A673 (cell line): ENCODE measurements at regions not wholly inside any gene's neighbourhood (a gene's known extent, or its start where the extent isn't known, plus 50 kb on each side); places are given as distances from the start of the nearest gene placed in this dataset.
"Not testable (repeated sequence)": the region's sequence is repeated elsewhere in the genome, so short reads cannot be mapped to it uniquely, and the experiment has no call there.

Experiments used
- BruUV-seq: library from RNA; stranded (reverse); fragments of 400-500 nt; replicated peaks from 2 replicates; lab custom pipeline; 2021; lab: Mats Ljungman, UMichigan
- CTCF ChIA-PET: fragments of 300-600 bp; sonication (Branson Sonifier 250); formaldehyde crosslinking; loops from one replicate; lab custom pipeline; 2022; ENCODE audit warnings: antibody characterized with exemption; lab: Charles Lee
- POLR2A ChIA-PET: fragments of 300-600 bp; sonication (Branson Sonifier 250); formaldehyde crosslinking; loops from one replicate; lab custom pipeline; 2022; ENCODE audit warnings: antibody characterized with exemption; ENCODE audit not compliant: low non-redundant PET; lab: Charles Lee
- DNase-seq: peaks from one replicate; pipeline ENCODE4 v3.0.0-alpha.2; 2015; ENCODE audit warnings: low spot score
- H3K27ac ChIP-seq: fragments of 200-600 bp; sonication (generic); 2 replicates; pipeline ENCODE4 v1.5.1; 2016; ENCODE audit warnings: mixed run types, low read depth, mild to moderate bottlenecking, mixed read lengths, antibody characterized with exemption, low read length; ENCODE audit not compliant: poor library complexity, severe bottlenecking
- H3K27me3 ChIP-seq: fragments of 200-600 bp; sonication (generic); replicated peaks from 2 replicates; pipeline ENCODE4 v1.6.1; 2017; ENCODE audit warnings: mixed run types, low read depth, mild to moderate bottlenecking, mixed read lengths, antibody characterized with exemption, low read length; ENCODE audit not compliant: insufficient read depth, poor library complexity
- H3K36me3 ChIP-seq: fragments of 200-600 bp; sonication (generic); 2 replicates; pipeline ENCODE4 v1.6.1; 2016; ENCODE audit warnings: mixed run types, mild to moderate bottlenecking, mixed read lengths, antibody characterized with exemption, low read length; ENCODE audit not compliant: insufficient read depth, poor library complexity, severe bottlenecking
- H3K4me1 ChIP-seq: fragments of 200-600 bp; sonication (generic); 2 replicates; pipeline ENCODE4 v1.6.1; 2017; ENCODE audit warnings: mixed run types, mild to moderate bottlenecking, mixed read lengths, antibody characterized with exemption, low read length; ENCODE audit not compliant: insufficient read depth, poor library complexity, severe bottlenecking
- H3K4me3 ChIP-seq: fragments of 200-600 bp; sonication (generic); 2 replicates; pipeline ENCODE4 v1.5.1; 2016; ENCODE audit warnings: low read depth, mixed run types, mild to moderate bottlenecking, mixed read lengths, low read length; ENCODE audit not compliant: poor library complexity, severe bottlenecking
- H3K9me3 ChIP-seq: fragments of 200-600 bp; sonication (generic); 2 replicates; pipeline ENCODE4 v1.6.1; 2016; ENCODE audit warnings: mixed run types, low read depth, mild to moderate bottlenecking, mixed read lengths, antibody characterized with exemption, low read length; ENCODE audit not compliant: poor library complexity, severe bottlenecking
- EZH2 ChIP-seq: fragments of 200-600 bp; sonication (generic); IDR thresholded peaks from 2 replicates; pipeline ENCODE4 v1.6.1; 2017; ENCODE audit warnings: borderline replicate concordance, low read depth, mild to moderate bottlenecking, mixed read lengths, antibody characterized with exemption, low read length; ENCODE audit not compliant: poor library complexity, severe bottlenecking
- intact Hi-C: fragments of 100-400 bp; cut with micrococcal nuclease; formaldehyde crosslinking; loops from one replicate; pipeline ENCODE4 v1.10.0; 2022; ENCODE audit not compliant: unreplicated experiment
- TF ChIP-seq, protein P1 (sequence below): fragments of 300-800, 200-600 bp; sonication (generic); conservative IDR thresholded peaks from 2 replicates; pipeline ENCODE4 v1.5.1; 2017; ENCODE audit warnings: low read depth, mild to moderate bottlenecking, antibody characterized with exemption, low read length, moderate library complexity, mixed read lengths

DNA sequence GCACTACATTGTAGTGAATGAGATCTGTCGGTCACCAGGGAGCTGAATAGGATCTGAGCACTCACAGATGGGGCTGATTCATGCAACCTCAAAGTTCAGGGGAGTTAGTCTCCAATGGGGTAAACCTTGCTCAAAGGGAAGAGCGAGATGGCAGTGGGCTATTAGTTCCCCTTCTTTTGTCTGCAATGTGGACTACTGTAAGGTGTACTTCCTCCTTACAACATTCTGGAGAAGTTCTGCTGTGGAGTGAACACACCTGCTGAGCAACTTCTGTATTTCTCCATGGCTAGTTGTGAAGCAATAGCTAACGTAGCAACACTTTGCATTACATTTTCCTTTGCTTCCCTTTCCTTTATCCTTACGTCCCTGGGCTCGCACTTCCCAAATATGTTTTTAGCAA is 134.3 kb upstream of the B3GAT2 start:
- DNase-seq, result no peak
- intact Hi-C loops, result no loop called here
- H3K27me3 ChIP-seq, result peaks cover 6% of the 10 kb centered on the region
- no peaks in the 10 kb centered on the region for H3K36me3 ChIP-seq
- ChIA-PET CTCF (no interaction called here), POLR2A (no interaction called here)
- no peak for TF ChIP-seq EZH2
- TF ChIP-seq, protein P1, sequence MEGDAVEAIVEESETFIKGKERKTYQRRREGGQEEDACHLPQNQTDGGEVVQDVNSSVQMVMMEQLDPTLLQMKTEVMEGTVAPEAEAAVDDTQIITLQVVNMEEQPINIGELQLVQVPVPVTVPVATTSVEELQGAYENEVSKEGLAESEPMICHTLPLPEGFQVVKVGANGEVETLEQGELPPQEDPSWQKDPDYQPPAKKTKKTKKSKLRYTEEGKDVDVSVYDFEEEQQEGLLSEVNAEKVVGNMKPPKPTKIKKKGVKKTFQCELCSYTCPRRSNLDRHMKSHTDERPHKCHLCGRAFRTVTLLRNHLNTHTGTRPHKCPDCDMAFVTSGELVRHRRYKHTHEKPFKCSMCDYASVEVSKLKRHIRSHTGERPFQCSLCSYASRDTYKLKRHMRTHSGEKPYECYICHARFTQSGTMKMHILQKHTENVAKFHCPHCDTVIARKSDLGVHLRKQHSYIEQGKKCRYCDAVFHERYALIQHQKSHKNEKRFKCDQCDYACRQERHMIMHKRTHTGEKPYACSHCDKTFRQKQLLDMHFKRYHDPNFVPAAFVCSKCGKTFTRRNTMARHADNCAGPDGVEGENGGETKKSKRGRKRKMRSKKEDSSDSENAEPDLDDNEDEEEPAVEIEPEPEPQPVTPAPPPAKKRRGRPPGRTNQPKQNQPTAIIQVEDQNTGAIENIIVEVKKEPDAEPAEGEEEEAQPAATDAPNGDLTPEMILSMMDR, result no peak
- no peaks in the 10 kb centered on the region for H3K9me3 ChIP-seq
- H3K4me3 ChIP-seq, result no peak overlapping the region
- no peak overlapping the region for H3K27ac ChIP-seq
- BruUV-seq, result no TSS peak
- no peaks in the 10 kb centered on the region for H3K4me1 ChIP-seq

DNA sequence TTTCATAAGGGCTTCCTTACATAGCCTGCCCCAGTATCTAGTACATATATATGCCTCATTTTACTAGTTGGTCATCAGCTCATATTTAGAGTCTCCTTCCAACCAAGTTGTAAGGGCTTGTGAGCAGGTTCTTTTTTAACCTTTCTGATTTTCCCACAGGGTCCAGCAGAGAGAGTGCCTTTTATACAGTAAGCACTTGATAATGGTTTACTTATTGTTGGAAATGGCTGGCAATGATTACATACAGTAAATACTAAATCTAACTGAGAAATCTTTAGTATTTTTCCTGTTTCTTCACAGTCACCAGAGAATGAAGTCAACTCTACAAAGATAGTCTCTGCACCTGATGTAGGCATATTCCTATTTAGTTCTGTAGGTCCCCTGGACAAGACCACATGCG is 135.1 kb upstream of the B3GAT2 start:
- CTCF ChIA-PET, result no interaction called here
- Histone ChIP-seq H3K4me1 (no peaks in the 10 kb centered on the region), H3K36me3 (no peaks in the 10 kb centered on the region), H3K27ac (no peak overlapping the region), H3K4me3 (no peak overlapping the region), H3K27me3 (peaks cover 6% of the 10 kb centered on the region), H3K9me3 (no peaks in the 10 kb centered on the region)
- no peak for TF ChIP-seq EZH2
- TF ChIP-seq, protein P1, result no peak
- POLR2A ChIA-PET, result interaction anchor here (0.5 kb wide), 1 partner anchor 22 kb away, joined by 7 read pairs; no protein-coding TSS in a partner anchor
- intact Hi-C loops, result no loop called here
- DNase-seq, result no peak
- BruUV-seq, result no TSS peak

DNA sequence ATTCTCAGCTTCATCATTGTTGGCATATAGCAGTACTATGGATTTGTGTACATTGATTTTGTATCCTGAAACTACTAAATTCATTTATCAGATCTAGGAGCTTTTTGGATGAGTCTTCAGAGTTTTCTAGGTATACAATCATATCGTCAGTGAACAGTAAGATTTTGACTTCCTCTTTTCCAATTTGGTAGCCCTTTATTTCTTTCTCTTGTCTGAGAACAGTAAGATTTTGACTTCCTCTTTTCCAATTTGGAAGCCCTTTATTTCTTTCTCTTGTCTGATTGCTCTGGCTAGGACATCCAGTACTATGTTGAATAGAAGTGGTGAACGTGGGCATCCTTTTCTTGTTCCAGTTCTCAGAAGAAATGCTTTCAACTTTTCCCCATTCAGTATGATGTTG is 140.4 kb upstream of the B3GAT2 start:
- BruUV-seq, intact Hi-C loops, POLR2A ChIA-PET, CTCF ChIA-PET, H3K4me1 ChIP-seq, H3K9me3 ChIP-seq, DNase-seq, H3K4me3 ChIP-seq, H3K36me3 ChIP-seq, H3K27me3 ChIP-seq, H3K27ac ChIP-seq: not testable (repeated sequence)

DNA sequence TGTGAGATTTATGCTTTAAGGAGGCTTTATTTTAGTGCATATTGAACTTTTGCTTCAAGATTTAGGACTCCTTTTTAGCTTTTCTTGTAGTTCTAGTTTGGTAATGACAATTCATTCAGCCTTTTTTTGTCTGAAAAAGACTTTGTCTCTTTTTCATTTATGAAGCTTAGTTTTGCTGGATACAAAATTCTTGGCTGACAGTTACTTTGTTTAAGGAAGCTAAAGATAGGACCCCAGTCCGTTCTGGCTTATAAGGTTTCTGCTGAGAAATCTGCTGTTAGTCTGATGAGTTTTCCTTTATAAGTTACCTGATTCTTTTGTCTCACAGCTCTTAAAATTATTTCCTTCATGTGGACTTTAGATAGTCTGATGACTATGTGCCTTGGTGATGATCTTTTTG is 142.8 kb upstream of the B3GAT2 start:
- POLR2A ChIA-PET, result no interaction called here
- no TSS peak for BruUV-seq

More for the DNA sequence above, 142.8 kb upstream of the B3GAT2 start:
- Histone ChIP-seq H3K9me3 (no peaks in the 10 kb centered on the region), H3K4me3 (no peak overlapping the region), H3K27me3 (peaks cover 10% of the 10 kb centered on the region), H3K27ac (no peak overlapping the region), H3K4me1 (no peaks in the 10 kb centered on the region), H3K36me3 (no peaks in the 10 kb centered on the region)
- CTCF ChIA-PET, result no interaction called here
- TF ChIP-seq EZH2, result no peak
- TF ChIP-seq, protein P1, result no peak
- intact Hi-C loops, result no loop called here
- DNase-seq, result no peak
